Gastroesophageal sphincter (tissue), 4 donors: ENCODE measurements at regions not wholly inside any gene's neighbourhood (a gene's known extent, or its start where the extent isn't known, plus 50 kb on each side); places are given as distances from the start of the nearest gene placed in this dataset.

ENCODE experiments used
- ATAC-seq: fragments of 150-250 bp; one replicate; pipeline ENCODE4 v1.9.1; 2016; ENCODE audit warnings: mild to moderate bottlenecking, moderate library complexity
- H3K27ac ChIP-seq, 4 donors: fragments of 200-600 bp; sonication (generic) in 3 of 4; 1 replicate in 3 of 4; 2 replicates in 1 of 4; pipeline ENCODE4 v1.5.1; 2016 to 2019
- H3K27me3 ChIP-seq: fragments of 200-600 bp; sonication (generic); one replicate; pipeline ENCODE4 v1.5.1; 2019
- H3K36me3 ChIP-seq, 2 donors: fragments of 200-600 bp; sonication (generic); one replicate each; pipeline ENCODE4 v1.5.1; 2019; ENCODE audit warnings: control low read depth in 1 of 2
- H3K4me1 ChIP-seq, 3 donors: fragments of 200-600 bp; sonication (generic); 1 replicate in 2 of 3; 2 replicates in 1 of 3; pipeline ENCODE4 v1.5.1; 2016 to 2019; ENCODE audit warnings: control low read depth in 2 of 3
- H3K4me3 ChIP-seq, 2 donors: fragments of 200-600 bp; sonication (generic); one replicate each; pipeline ENCODE4 v1.5.1; 2019; ENCODE audit warnings: mild to moderate bottlenecking in 1 of 2, moderate library complexity in 1 of 2
- H3K9me3 ChIP-seq, 3 donors: fragments of 200-600 bp; sonication (generic); one replicate each; pipeline ENCODE4 v1.5.1; 2017 to 2019; ENCODE audit warnings: control low read depth in 2 of 3
- CTCF ChIP-seq, 4 experiments: fragments of 200-600 bp in 2 of 4; fragments of 450-650 bp in 2 of 4; sonication (generic) in 1 of 4; IDR thresholded peaks; one replicate each; pipeline ENCODE4 v1.5.1; 2017 to 2019; ENCODE audit warnings: antibody characterized with exemption in 4 of 4, mild to moderate bottlenecking in 2 of 4, moderate library complexity in 2 of 4
- EP300 ChIP-seq: sonication (generic); formaldehyde crosslinking; IDR thresholded peaks from one replicate; pipeline ENCODE4 v1.6.1; 2017; ENCODE audit warnings: antibody characterized with exemption, mild to moderate bottlenecking
- POLR2A ChIP-seq, 2 donors: fragments of 450-650 bp; IDR thresholded peaks; one replicate each; pipeline ENCODE4 v1.6.1; 2017; ENCODE audit warnings: antibody characterized with exemption in 2 of 2, mild to moderate bottlenecking in 2 of 2, moderate library complexity in 1 of 2
- POLR2AphosphoS5 ChIP-seq: sonication (generic); formaldehyde crosslinking; IDR thresholded peaks from one replicate; pipeline ENCODE4 v1.6.1; 2017; ENCODE audit warnings: antibody characterized with exemption
- WGBS, 2 donors: methylation state at CpG; one replicate each; pipeline ENCODE4 v1.1.5; 2018; ENCODE audit warnings: low coverage in 1 of 2; 5-methylcytosine and 5-hydroxymethylcytosine counted together

- H3K9me3 ChIP-seq: no peaks in the 10 kb centered on the region
- H3K4me3 ChIP-seq: no peak overlapping the region
- H3K36me3 ChIP-seq: no peaks in the 10 kb centered on the region
- 0 to 38% methylated on average over 2 of the region's 3 CpGs for WGBS, 2 donors
- TF ChIP-seq POLR2A (IDR thresholded peaks at IDR 0.05) (no peak), POLR2AphosphoS5 (no peak), CTCF (IDR thresholded peaks at IDR 0.05) (no peak), EP300 (no peak)
- ATAC-seq: no peak
- H3K27ac ChIP-seq: no peak overlapping the region
- H3K27me3 ChIP-seq: no peaks in the 10 kb centered on the region
- H3K4me1 ChIP-seq: no peaks in the 10 kb centered on the region
These were observed 415.8 kb downstream of the STIM2 start for GRCh38 chr4:27276307-27277073.

GRCh38 chr4:27278615-27279375 is 418.2 kb downstream of the STIM2 start:
- no peak for ATAC-seq

GRCh38 chr4:27288496-27288895 is 427.9 kb downstream of the STIM2 start:
- Histone ChIP-seq H3K27ac (no peak overlapping the region), H3K4me3 (no peak overlapping the region), H3K9me3 (no peaks in the 10 kb centered on the region), H3K36me3 (no peaks in the 10 kb centered on the region), H3K4me1 (no peaks in the 10 kb centered on the region), H3K27me3 (no peaks in the 10 kb centered on the region)
- 79 to 84% methylated on average over 4 to 5 of the region's 5 CpGs for WGBS, 2 donors
- TF ChIP-seq EP300 (no peak), POLR2A (IDR thresholded peaks at IDR 0.05) (no peak), CTCF (IDR thresholded peaks at IDR 0.05) (no peak), POLR2AphosphoS5 (no peak)
- no peak for ATAC-seq

More at GRCh38 chr4:27278615-27279375, 418.2 kb downstream of the STIM2 start:
- no peaks in the 10 kb centered on the region for H3K9me3 ChIP-seq
- H3K4me3 ChIP-seq: no peak overlapping the region
- H3K36me3 ChIP-seq: no peaks in the 10 kb centered on the region
- 40 to 48% methylated on average over 5 of the region's 5 CpGs for whole genome bisulfite sequencing, 2 donors
- no peak overlapping the region for H3K27ac ChIP-seq
- H3K27me3 ChIP-seq: no peaks in the 10 kb centered on the region
- TF ChIP-seq EP300 (no peak), POLR2A (IDR thresholded peaks at IDR 0.05) (no peak), POLR2AphosphoS5 (no peak), CTCF (IDR thresholded peaks at IDR 0.05) (no peak)
- no peaks in the 10 kb centered on the region for H3K4me1 ChIP-seq

GRCh38 chr4:27289704-27290103 is 429.1 kb downstream of the STIM2 start:
- no peak for TF ChIP-seq EP300
- no peak for TF ChIP-seq CTCF (IDR thresholded peaks at IDR 0.05)
- TF ChIP-seq POLR2A (IDR thresholded peaks at IDR 0.05): no peak
- TF ChIP-seq POLR2AphosphoS5: no peak
- no peak for ATAC-seq
- H3K4me1 ChIP-seq: no peaks in the 10 kb centered on the region
- WGBS, 2 donors: 64 to 80% methylated on average over 3 of the region's 3 CpGs
- no peaks in the 10 kb centered on the region for H3K27me3 ChIP-seq
- H3K4me3 ChIP-seq: no peak overlapping the region
- no peaks in the 10 kb centered on the region for H3K9me3 ChIP-seq
- no peak overlapping the region for H3K27ac ChIP-seq
- H3K36me3 ChIP-seq: no peaks in the 10 kb centered on the region
